ENCODE measurements at regions not wholly inside any gene's neighbourhood (a gene's known extent, or its start where the extent isn't known, plus 50 kb on each side); places are given as distances from the start of the nearest gene placed in this dataset.

DNA sequence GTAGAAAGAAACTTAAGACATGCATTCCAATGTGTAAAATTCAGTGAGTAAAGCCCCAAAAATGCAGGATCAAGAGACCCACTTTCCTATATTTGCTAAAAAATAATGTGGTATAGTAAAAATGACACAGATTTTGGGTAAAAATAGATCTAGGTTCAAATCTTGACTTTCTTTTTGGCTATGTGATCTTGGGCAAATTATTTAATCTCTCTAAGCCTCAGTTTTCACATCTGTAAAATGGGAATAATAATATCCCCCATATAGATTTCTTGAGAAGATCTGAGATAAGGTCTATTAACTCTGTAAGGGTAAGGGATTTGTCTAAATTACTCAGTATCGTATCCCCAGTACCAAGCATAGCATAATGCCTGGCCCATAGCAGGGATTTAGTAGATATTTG, 172.3 kb downstream of the CARTPT start:
- TF ChIP-seq, protein P1, sequence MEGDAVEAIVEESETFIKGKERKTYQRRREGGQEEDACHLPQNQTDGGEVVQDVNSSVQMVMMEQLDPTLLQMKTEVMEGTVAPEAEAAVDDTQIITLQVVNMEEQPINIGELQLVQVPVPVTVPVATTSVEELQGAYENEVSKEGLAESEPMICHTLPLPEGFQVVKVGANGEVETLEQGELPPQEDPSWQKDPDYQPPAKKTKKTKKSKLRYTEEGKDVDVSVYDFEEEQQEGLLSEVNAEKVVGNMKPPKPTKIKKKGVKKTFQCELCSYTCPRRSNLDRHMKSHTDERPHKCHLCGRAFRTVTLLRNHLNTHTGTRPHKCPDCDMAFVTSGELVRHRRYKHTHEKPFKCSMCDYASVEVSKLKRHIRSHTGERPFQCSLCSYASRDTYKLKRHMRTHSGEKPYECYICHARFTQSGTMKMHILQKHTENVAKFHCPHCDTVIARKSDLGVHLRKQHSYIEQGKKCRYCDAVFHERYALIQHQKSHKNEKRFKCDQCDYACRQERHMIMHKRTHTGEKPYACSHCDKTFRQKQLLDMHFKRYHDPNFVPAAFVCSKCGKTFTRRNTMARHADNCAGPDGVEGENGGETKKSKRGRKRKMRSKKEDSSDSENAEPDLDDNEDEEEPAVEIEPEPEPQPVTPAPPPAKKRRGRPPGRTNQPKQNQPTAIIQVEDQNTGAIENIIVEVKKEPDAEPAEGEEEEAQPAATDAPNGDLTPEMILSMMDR (IDR thresholded peaks at IDR 0.05): no peak
- TF ChIP-seq POLR2A (IDR thresholded peaks at IDR 0.05): no peak
